NT2/D1 (cell line): ENCODE measurements at regions not wholly inside any gene's neighbourhood (a gene's known extent, or its start where the extent isn't known, plus 50 kb on each side); places are given as distances from the start of the nearest gene placed in this dataset.

Source experiments
- SUZ12 ChIP-seq: IDR thresholded peaks from 2 replicates; pipeline ENCODE4 v1.6.1; 2011; ENCODE audit not compliant: insufficient read length, insufficient read depth; ENCODE audit errors: extremely low read depth
- YY1 ChIP-seq: IDR thresholded peaks from 2 replicates; pipeline ENCODE4 v1.6.1; 2011; ENCODE audit not compliant: insufficient read length, insufficient read depth
- ZNF274 ChIP-seq: IDR thresholded peaks from 2 replicates; pipeline ENCODE4 v1.6.1; 2011; ENCODE audit warnings: mild to moderate bottlenecking, low read depth, low read length

DNA sequence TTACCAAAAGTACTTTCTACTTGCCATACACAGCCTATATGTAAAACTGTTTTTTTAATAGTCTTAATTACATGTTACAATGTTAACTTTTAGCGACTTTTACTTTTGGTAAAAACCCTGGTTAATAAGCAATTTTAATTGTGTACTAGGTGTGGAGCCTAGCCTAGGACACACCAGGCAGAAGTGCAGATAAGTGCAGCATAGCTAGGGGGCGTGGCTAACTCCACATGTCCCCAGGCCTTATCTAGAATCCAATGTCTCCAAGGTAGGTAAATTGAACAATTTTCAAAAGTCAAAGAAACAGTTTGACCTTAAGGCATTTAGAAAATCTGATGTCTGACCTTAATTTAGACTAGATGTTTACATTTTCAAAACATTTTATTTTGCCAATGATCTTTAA, 858.7 kb downstream of the CCSER2 start:
- TF ChIP-seq YY1 (no peak), ZNF274 (no peak), SUZ12 (no peak)
